BLaER1 treated with 17β-estradiol and CSF1 and Interleukin-3, amounts not matched to agents 10 nM and 100 nM (cell line): ENCODE measurements at regions not wholly inside any gene's neighbourhood (a gene's known extent, or its start where the extent isn't known, plus 50 kb on each side); places are given as distances from the start of the nearest gene placed in this dataset.
A peak's percentile ranks its signal among the peaks of the same experiment; 100 is the strongest.
"Not testable (repeated sequence)": the region's sequence is repeated elsewhere in the genome, so short reads cannot be mapped to it uniquely, and the experiment has no call there.

ENCODE experiments used
- H3K27ac ChIP-seq, 11 experiments: shearing (Covaris generic); formaldehyde crosslinking; 2 replicates each; pipeline ENCODE4 v1.8.1; 2022
- H3K27me3 ChIP-seq, 11 experiments: shearing (Covaris generic); formaldehyde crosslinking; 2 replicates each; pipeline ENCODE4 v1.8.1; 2022
- H3K36me3 ChIP-seq, 11 experiments: shearing (Covaris generic); formaldehyde crosslinking; 2 replicates each; pipeline ENCODE4 v1.8.1; 2022
- H3K4me1 ChIP-seq, 10 experiments: shearing (Covaris generic); formaldehyde crosslinking; 2 replicates each; pipeline ENCODE4 v1.8.1; 2022
- H3K4me2 ChIP-seq, 11 experiments: shearing (Covaris generic); formaldehyde crosslinking; 2 replicates each; pipeline ENCODE4 v1.8.1; 2022
- H3K4me3 ChIP-seq, 10 experiments: shearing (Covaris generic); formaldehyde crosslinking; 2 replicates each; pipeline ENCODE4 v1.8.1; 2022
- H3K9ac ChIP-seq, 11 experiments: shearing (Covaris generic); formaldehyde crosslinking; 2 replicates each; pipeline ENCODE4 v1.8.1; 2022
- H3K9me3 ChIP-seq, 11 experiments: shearing (Covaris generic); formaldehyde crosslinking; replicated peaks in 1 of 11; 2 replicates each; pipeline ENCODE4 v1.8.1; 2022
- H4K20me1 ChIP-seq, 11 experiments: shearing (Covaris generic); formaldehyde crosslinking; 2 replicates each; pipeline ENCODE4 v1.8.1; 2022
- Cebpa-rat ChIP-seq, 11 experiments: shearing (Covaris generic); IDR thresholded peaks; 2 replicates each; pipeline ENCODE4 v1.8.1; 2022

DNA sequence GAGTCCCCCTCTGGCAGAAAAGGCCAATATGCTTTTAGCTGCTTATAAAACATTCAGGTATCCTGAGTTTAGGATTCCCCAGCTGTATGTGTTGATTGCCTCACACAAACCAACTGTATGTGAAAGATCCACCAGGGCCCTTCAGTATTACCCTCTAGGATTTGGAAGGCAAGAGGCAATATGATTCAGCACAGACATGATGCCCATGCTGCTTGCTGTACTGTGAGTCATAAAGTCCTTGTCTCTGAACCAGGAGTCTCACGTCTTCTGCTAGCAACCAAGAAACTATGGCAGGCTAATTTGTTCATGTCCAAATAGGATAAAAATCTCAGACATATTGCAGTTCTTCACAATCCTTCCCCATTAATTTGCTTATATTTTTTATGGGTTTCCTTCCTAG lies 789.2 kb upstream of the SLC35B3 start:
- no peak overlapping the region for H3K9ac ChIP-seq
- no peaks in the 10 kb centered on the region for H3K27me3 ChIP-seq
- no peak overlapping the region for H3K4me3 ChIP-seq
- H3K4me1 ChIP-seq = no peaks in the 10 kb centered on the region
- no peak for TF ChIP-seq Cebpa-rat (IDR thresholded peaks at IDR 0.05)
- no peaks in the 10 kb centered on the region for H3K36me3 ChIP-seq
- H3K4me2 ChIP-seq = no peak overlapping the region
- H3K27ac ChIP-seq = no peak overlapping the region
- no peaks in the 10 kb centered on the region for H3K9me3 ChIP-seq
- H4K20me1 ChIP-seq = no peaks in the 10 kb centered on the region

DNA sequence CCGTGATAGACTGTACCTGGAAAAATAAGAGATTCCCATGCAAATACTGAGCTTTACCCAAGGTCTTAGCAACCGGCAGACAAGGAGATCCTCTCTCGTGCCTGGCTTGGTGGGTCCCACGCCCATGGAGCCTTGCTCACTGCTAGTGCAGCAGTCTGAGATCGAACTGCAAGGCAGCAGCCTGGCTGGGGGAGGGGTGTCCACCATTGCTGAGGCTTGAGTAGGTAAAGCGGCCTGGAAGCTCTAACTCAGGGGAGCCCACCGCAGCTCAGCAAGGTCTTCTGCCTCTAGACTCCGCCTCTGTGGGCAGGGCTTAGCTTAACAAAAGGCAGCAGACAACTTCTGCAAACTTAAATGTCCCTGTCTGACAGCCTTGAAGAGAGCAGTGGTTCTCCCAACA lies 778.4 kb upstream of the SLC35B3 start:
- not testable (repeated sequence) for H3K4me2 ChIP-seq, H3K9me3 ChIP-seq, H3K27me3 ChIP-seq, H3K9ac ChIP-seq, H3K4me1 ChIP-seq, H3K4me3 ChIP-seq, H3K36me3 ChIP-seq, H4K20me1 ChIP-seq, H3K27ac ChIP-seq

DNA sequence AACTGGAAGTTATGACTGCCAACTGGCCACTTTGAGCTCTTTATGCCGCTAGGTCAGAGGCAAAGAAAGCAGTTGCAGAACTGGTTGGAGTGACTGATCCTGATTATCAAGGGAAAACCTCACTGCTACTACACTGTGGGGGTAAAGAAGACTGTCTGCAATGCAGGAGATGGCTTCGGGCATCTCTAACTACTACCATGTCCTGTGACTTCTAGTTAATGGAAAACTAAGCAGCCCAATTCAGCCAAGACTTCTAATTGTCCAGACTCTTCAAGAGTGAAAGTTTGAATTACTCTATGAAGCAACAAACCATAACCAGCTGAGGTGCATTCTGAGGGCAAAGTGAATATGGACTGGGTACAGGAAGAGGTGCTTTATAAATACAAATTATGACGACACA lies 773.6 kb upstream of the SLC35B3 start:
- no peaks in the 10 kb centered on the region for H3K36me3 ChIP-seq
- no peak for TF ChIP-seq Cebpa-rat (IDR thresholded peaks at IDR 0.05)

DNA sequence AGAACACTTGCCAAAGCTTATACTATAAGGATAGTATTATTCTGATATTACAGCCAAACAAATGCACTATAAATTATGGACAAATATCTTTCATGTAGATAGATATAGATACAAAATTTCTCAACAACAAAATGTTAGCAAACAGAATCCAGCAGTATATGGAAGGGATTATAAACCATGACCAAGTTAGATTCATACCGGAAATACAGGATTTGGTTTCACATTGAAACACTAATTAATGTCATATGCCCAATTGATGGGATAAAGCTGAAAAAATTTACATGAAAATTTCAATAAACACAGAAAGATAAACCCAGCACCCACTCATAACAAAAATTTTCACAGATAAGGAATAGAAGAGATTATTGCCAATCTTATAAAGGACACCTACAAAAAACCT lies 770.3 kb upstream of the SLC35B3 start:
- H3K36me3 ChIP-seq = no peaks in the 10 kb centered on the region
- TF ChIP-seq Cebpa-rat (IDR thresholded peaks at IDR 0.05) = no peak

More for the DNA sequence above, 773.6 kb upstream of the SLC35B3 start:
- no peaks in the 10 kb centered on the region for H3K27me3 ChIP-seq
- no peak overlapping the region for H3K9ac ChIP-seq
- H3K4me1 ChIP-seq = no peaks in the 10 kb centered on the region
- no peak overlapping the region for H3K27ac ChIP-seq
- H3K4me3 ChIP-seq = no peak overlapping the region
- H3K4me2 ChIP-seq = no peak overlapping the region
- H4K20me1 ChIP-seq = no peaks in the 10 kb centered on the region
- peaks cover 0 to 11% (median 5%) of the 10 kb centered on the region in 11 experiments; a peak in 6 of 22 replicates for H3K9me3 ChIP-seq

DNA sequence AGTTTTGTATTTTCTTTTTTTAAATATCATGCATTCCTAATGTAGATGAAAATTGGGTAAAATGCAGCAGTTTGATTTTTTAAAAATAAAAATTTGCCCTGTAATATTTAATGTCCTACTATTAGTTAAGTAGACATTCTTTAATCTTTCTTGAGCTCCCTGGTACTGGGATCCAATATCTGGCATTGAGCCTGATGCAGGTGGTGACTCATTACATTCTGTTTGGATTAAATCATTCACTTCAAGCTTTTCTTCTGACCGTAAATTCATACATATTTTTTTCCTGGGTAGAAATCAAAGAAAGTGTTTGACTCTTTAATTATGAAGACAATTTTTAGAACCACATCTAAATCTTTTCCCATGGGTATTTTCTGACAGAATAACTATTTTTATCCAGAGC lies 768.8 kb upstream of the SLC35B3 start:
- H3K9ac ChIP-seq = no peak overlapping the region
- no peaks in the 10 kb centered on the region for H3K4me1 ChIP-seq
- H3K27me3 ChIP-seq = no peaks in the 10 kb centered on the region
- no peaks in the 10 kb centered on the region for H4K20me1 ChIP-seq
- no peaks in the 10 kb centered on the region for H3K36me3 ChIP-seq
- no peak overlapping the region for H3K4me2 ChIP-seq
- TF ChIP-seq Cebpa-rat (IDR thresholded peaks at IDR 0.05) = no peak
- no peak overlapping the region for H3K4me3 ChIP-seq
- peaks cover 0 to 11% (median 5%) of the 10 kb centered on the region in 11 experiments; a peak in 6 of 22 replicates for H3K9me3 ChIP-seq
- no peak overlapping the region for H3K27ac ChIP-seq

More for the DNA sequence above, 770.3 kb upstream of the SLC35B3 start:
- Histone ChIP-seq H4K20me1 (no peaks in the 10 kb centered on the region), H3K4me2 (no peak overlapping the region), H3K27me3 (no peaks in the 10 kb centered on the region), H3K4me3 (no peak overlapping the region), H3K9ac (no peak overlapping the region), H3K9me3 (peaks cover 0 to 11% (median 5%) of the 10 kb centered on the region in 11 experiments; a peak in 6 of 22 replicates), H3K27ac (no peak overlapping the region), H3K4me1 (no peaks in the 10 kb centered on the region)

DNA sequence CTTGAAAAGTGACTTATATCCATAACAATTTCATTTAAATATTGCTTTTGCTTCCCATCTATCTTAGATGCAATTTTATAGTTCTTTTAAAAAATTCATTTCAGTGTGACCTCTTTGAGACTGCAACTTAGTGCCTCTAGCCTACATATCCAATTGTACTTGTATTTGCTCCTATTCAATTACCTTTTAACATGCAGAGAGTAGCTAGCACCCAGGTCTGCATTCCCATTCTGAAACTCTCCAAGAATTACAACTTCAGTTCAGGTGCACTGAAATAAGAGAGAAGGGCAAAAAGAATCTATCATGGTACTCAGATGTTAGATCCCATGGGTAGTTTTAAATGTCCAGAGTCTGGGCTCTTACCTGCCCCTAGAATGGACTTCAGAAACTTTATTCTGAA lies 765.4 kb upstream of the SLC35B3 start:
- no peak for TF ChIP-seq Cebpa-rat (IDR thresholded peaks at IDR 0.05)
- H3K9me3 ChIP-seq = peaks cover 0 to 11% (median 5%) of the 10 kb centered on the region in 11 experiments; a peak in 6 of 22 replicates

DNA sequence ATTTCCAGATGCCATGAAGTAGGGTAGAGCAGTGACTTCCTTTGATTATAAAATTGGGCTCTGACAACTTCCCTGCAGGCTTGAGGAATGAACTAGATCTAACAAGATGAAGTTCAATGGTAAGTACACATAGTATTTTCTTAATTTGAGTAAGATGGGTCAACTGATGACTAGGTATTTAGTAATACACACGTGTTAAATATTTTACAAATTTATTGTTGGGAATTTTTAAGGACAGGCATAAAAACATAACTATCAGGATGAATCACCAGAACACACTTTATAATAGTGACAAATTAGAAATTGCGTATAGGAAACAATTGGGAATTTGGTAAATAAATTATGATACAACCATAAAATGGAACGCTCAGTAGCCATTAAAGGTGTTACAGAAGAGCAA lies 762.4 kb upstream of the SLC35B3 start:
- Histone ChIP-seq H3K4me2 (no peak overlapping the region), H3K36me3 (no peaks in the 10 kb centered on the region), H3K27me3 (no peaks in the 10 kb centered on the region), H4K20me1 (no peaks in the 10 kb centered on the region), H3K9ac (no peak overlapping the region), H3K9me3 (no peaks in the 10 kb centered on the region), H3K4me1 (no peaks in the 10 kb centered on the region), H3K27ac (no peak overlapping the region), H3K4me3 (no peak overlapping the region)
- TF ChIP-seq Cebpa-rat (IDR thresholded peaks at IDR 0.05) = no peak

More for the DNA sequence above, 765.4 kb upstream of the SLC35B3 start:
- no peak overlapping the region for H3K9ac ChIP-seq
- H3K4me3 ChIP-seq = no peak overlapping the region
- no peaks in the 10 kb centered on the region for H3K4me1 ChIP-seq
- no peaks in the 10 kb centered on the region for H3K36me3 ChIP-seq
- no peak overlapping the region for H3K4me2 ChIP-seq
- no peak overlapping the region for H3K27ac ChIP-seq
- no peaks in the 10 kb centered on the region for H4K20me1 ChIP-seq
- H3K27me3 ChIP-seq = no peaks in the 10 kb centered on the region

DNA sequence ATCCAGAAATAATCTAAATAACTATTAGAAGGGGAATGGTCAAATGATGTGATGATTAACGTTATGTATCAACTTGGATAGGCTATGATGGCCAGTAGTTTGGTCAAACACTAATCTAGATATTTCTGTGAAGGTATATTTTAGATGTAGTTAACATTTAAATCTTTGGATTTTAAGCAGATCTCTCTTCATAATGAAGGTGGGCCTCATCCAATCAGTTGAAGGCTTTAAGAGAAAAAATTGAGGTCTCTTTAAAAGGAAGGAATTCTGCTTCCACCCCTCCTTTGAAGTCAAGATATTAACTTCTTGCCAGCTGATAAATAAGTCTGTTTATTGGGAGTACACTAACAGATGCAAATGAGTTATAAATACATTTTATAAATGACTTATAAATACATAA lies 760.0 kb upstream of the SLC35B3 start:
- Histone ChIP-seq H3K4me2 (no peak overlapping the region), H3K4me1 (no peaks in the 10 kb centered on the region), H3K4me3 (no peak overlapping the region), H4K20me1 (no peaks in the 10 kb centered on the region), H3K27ac (no peak overlapping the region), H3K9me3 (no peaks in the 10 kb centered on the region), H3K36me3 (no peaks in the 10 kb centered on the region), H3K27me3 (no peaks in the 10 kb centered on the region), H3K9ac (no peak overlapping the region)
- no peak for TF ChIP-seq Cebpa-rat (IDR thresholded peaks at IDR 0.05)

DNA sequence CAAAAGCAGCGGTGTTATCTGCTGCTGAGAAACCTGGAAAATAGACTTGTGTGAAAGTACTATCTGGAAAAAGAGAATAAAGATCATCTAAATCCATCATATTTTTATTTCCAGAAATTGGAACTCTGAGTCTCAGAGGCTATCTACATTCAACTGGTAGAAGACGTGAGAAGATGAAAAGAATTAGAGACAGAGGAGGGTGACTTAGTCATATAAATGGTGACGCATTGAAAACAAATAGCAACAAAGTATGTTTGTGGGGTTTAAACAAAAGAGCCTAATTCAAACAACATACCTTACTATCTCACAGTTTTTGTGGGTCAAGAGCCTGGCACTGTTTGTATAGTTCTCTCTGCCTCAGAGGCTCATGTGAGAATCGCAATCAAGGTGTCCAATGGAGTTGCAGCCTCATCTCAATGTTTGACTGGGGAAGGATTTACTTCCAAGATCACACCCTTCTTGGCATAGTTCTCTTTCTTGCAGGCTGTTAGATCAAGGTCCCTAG lies 757.1 kb upstream of the SLC35B3 start:
- Histone ChIP-seq H3K4me2 (no peak overlapping the region), H3K9me3 (no peaks in the 10 kb centered on the region), H3K4me1 (peaks cover 0 to 6% (median 0%) of the 10 kb centered on the region in 10 experiments; a peak in 3 of 20 replicates), H3K27ac (no peak overlapping the region), H3K9ac (no peak overlapping the region), H4K20me1 (no peaks in the 10 kb centered on the region), H3K27me3 (no peaks in the 10 kb centered on the region), H3K4me3 (no peak overlapping the region), H3K36me3 (no peaks in the 10 kb centered on the region)
- TF ChIP-seq Cebpa-rat (IDR thresholded peaks at IDR 0.05) = no peak

DNA sequence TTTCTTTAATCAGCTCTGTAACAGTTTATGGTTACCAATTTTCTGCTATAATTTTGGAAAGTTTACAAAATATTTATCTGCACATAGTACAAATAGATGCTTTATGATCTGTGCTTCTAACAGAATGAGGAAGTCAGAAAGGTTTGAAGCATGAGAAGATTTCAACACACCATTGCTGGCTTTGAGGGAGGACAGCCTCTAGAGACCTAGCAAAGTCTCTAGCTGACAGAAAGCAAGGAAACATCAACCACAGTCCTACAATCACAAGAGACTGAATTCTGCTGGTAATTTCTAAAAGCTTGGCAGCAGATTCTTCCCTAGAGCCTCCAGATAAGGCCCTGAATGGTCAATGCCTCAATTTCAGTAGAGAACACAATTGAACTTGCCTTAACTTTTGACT lies 750.8 kb upstream of the SLC35B3 start:
- Histone ChIP-seq H3K4me1 (peaks cover 0 to 23% (median 10%) of the 10 kb centered on the region in 10 experiments; a peak in 16 of 20 replicates), H3K27me3 (no peaks in the 10 kb centered on the region), H3K4me3 (no peak overlapping the region), H3K9me3 (peaks cover 0 to 6% (median 0%) of the 10 kb centered on the region in 11 experiments; a peak in 3 of 22 replicates), H4K20me1 (no peaks in the 10 kb centered on the region), H3K9ac (peak overlapping the region in 2 of 11 experiments; percentile 16 to 31; a peak in 2 of 22 replicates), H3K4me2 (peak overlapping the region in 9 of 11 experiments; percentile 11 to 60 (median 35); a peak in 14 of 22 replicates), H3K27ac (peak overlapping the region in 7 of 11 experiments; percentile 36 to 77 (median 66); a peak in 13 of 22 replicates), H3K36me3 (no peaks in the 10 kb centered on the region)
- TF ChIP-seq Cebpa-rat (IDR thresholded peaks at IDR 0.05) = peak in 5 of 11 experiments; percentile 24 to 82 (median 40); a peak in 8 of 22 replicates
